ENCODE measurements at regions not wholly inside any gene's neighbourhood (a gene's known extent, or its start where the extent isn't known, plus 50 kb on each side); places are given as distances from the start of the nearest gene placed in this dataset.

DNA sequence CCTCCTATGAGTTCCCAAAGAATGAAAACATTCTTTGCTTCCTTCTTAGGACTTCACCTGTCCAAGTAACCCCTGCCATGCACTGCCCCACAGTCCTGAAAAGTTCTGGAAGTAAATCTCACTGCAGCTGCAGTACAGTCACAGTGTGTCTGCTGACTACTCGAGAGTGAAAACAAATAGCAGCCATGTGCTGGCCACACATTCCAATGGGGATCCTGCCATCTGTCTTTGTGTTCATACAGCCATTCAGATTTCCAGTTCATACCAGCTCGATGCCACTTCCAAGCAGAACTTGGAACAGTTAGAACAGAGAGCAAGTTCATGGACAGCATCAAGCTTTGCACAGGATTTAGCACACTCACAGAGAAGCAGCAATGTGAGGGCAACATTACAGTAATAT is 629.9 kb upstream of the ACVR2A start:
- TF ChIP-seq KLF17 (tag by site-specific recombination; IDR thresholded peaks at IDR 0.05) (no peak), GLIS2 (tag by site-specific recombination; IDR thresholded peaks at IDR 0.05) (no peak), ZNF10 (tag by site-specific recombination; IDR thresholded peaks at IDR 0.05) (no peak), CTCF (tag by site-specific recombination; IDR thresholded peaks at IDR 0.05) (no peak), ZNF596 (tag by site-specific recombination; IDR thresholded peaks at IDR 0.05) (no peak), ZBTB7A (tag by site-specific recombination; IDR thresholded peaks at IDR 0.05; ENCODE audit: low read depth) (no peak), ZNF558 (tag by site-specific recombination; IDR thresholded peaks at IDR 0.05) (no peak), YY1 (tag by site-specific recombination; IDR thresholded peaks at IDR 0.05) (no peak)

Measured in HEK293 (cell line).